ENCODE measurements at regions not wholly inside any gene's neighbourhood (a gene's known extent, or its start where the extent isn't known, plus 50 kb on each side); places are given as distances from the start of the nearest gene placed in this dataset.

DNA sequence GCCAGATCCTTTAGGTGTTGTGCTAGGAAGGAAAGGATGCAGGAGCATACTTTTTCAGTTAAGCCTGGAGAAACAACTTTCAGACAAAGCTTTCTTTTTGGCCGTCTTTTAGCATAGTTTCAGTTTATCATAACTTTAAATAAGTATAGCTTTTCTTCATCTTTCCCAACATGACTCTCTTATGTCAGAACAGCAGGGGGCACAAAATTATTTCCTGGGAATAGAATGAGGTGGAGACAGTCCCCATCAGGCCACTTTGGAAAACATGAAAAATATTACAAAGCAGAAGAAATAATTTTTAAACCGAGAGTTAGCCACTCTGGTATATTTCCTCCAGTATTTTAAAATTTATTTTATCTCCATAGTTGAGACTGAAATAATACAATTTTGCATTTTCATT, 387.6 kb downstream of the HAPSTR1 start:
- H3K27me3 Mint-ChIP-seq (ENCODE audit: low read depth): no peaks in the 10 kb centered on the region
- no peak overlapping the region for H3K27ac Mint-ChIP-seq
- H3K4me1 Mint-ChIP-seq (ENCODE audit: low read depth): no peaks in the 10 kb centered on the region
- no peak overlapping the region for H3K4me3 Mint-ChIP-seq (ENCODE audit: low read depth)
- no peaks in the 10 kb centered on the region for H3K36me3 Mint-ChIP-seq (ENCODE audit: low read depth)
- no peak for DNase-seq (ENCODE audit: low spot score)
- H3K9me3 Mint-ChIP-seq: peaks cover 3% of the 10 kb centered on the region
- intact Hi-C loops (cut with micrococcal nuclease): no loop called here

DNA sequence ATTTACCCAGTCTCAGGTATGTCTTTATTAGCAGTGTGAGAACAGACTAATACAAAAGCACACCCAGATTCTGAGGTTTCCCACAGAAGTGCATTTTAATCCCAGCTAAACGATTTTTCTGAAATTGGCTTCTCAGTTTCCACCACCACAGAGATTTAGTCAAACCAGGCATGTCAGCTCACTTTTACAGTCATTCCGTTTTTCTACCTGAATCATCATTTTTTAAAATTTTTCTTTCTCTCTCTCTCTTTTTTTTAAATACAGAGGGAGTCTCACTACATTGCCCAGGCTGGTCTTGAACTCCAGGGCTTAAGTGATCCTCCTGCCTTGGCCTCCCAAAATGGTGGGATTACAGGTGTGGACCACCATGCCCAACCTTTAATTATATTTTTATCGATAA, 389.1 kb downstream of the HAPSTR1 start:
- H3K4me3 Mint-ChIP-seq (ENCODE audit: low read depth): no peak overlapping the region
- no peak for DNase-seq (ENCODE audit: low spot score)
- no peaks in the 10 kb centered on the region for H3K9me3 Mint-ChIP-seq
- intact Hi-C loops (cut with micrococcal nuclease): no loop called here
- H3K36me3 Mint-ChIP-seq (ENCODE audit: low read depth): no peaks in the 10 kb centered on the region
- H3K27ac Mint-ChIP-seq: no peak overlapping the region
- no peaks in the 10 kb centered on the region for H3K27me3 Mint-ChIP-seq (ENCODE audit: low read depth)
- H3K4me1 Mint-ChIP-seq (ENCODE audit: low read depth): no peaks in the 10 kb centered on the region

DNA sequence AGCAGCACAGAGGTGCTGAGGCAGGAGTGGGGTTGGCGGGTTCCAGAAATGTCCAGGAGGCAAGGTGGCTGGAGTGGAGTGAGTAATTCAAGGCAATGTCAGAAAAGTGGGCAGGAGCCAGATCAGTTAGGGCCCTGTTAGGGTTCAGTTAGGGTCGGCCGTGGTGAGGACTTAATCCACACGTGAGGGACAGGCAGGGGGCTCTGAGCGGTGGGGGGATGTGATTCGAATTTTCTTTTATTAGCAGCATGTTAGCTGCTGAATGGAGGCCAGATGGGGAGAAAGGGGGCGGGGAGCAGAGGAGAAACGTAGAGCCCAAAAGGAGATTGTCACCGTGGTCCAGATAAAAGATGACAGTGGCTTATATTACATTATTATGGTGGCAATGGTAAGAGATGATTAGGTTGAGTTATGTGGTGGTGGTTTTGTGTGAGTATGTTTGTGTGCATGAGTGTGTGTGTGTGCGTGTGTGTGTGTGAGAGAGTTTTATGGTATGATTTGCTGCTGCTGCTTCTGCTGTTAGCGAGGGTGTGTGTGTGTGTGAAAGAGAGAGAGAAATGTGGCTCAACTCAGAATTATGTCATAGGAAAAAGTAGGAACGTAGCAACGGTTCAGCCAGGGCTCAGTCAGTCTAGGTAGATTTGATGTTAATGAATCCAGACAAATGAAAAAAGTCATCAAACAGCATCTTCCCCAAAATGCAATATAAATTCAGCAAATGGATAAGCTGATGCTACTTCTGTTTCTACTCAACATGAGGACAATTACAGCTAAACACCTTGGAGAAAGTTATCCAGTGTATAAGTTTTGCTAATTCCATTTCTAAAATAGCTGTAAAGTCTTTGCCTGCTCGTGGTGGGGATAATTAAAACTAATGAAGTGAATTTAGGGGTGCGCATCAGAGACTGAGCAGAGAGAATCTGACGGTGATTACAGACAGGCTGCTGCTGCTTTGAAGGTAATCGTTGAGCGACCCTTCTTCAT, 390.6 kb downstream of the HAPSTR1 start:
- Mint-ChIP-seq H3K9me3 (no peaks in the 10 kb centered on the region), H3K4me1 (ENCODE audit: low read depth) (no peaks in the 10 kb centered on the region), H3K27me3 (ENCODE audit: low read depth) (no peaks in the 10 kb centered on the region), H3K36me3 (ENCODE audit: low read depth) (no peaks in the 10 kb centered on the region), H3K4me3 (ENCODE audit: low read depth) (no peak overlapping the region), H3K27ac (no peak overlapping the region)
- DNase-seq (ENCODE audit: low spot score): no peak
- intact Hi-C loops (cut with micrococcal nuclease): no loop called here

DNA sequence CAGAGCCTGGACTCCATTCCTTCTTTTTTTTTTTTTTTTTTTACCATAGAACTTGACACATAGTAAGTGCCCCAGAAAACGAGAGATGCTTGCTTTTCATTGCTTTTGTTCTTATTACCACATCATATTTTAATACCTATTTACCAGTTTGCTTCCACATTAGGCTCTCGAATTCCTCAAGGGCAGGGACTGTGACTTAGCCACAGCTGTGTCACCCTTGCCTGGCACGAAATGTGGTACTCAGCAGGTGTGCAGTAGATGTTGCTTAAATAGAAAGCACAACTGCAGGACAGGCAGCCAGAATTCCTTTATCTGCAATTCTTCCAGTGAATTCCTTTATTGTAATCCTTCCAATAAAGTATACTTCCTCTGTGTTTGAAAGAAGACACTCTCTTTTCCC, 393.0 kb downstream of the HAPSTR1 start:
- H3K27me3 Mint-ChIP-seq (ENCODE audit: low read depth): no peaks in the 10 kb centered on the region
- H3K9me3 Mint-ChIP-seq: peaks cover 7% of the 10 kb centered on the region
- H3K27ac Mint-ChIP-seq: no peak overlapping the region
- no peak for DNase-seq (ENCODE audit: low spot score)
- intact Hi-C loops (cut with micrococcal nuclease): no loop called here
- H3K4me1 Mint-ChIP-seq (ENCODE audit: low read depth): no peaks in the 10 kb centered on the region
- no peaks in the 10 kb centered on the region for H3K36me3 Mint-ChIP-seq (ENCODE audit: low read depth)
- H3K4me3 Mint-ChIP-seq (ENCODE audit: low read depth): no peak overlapping the region

DNA sequence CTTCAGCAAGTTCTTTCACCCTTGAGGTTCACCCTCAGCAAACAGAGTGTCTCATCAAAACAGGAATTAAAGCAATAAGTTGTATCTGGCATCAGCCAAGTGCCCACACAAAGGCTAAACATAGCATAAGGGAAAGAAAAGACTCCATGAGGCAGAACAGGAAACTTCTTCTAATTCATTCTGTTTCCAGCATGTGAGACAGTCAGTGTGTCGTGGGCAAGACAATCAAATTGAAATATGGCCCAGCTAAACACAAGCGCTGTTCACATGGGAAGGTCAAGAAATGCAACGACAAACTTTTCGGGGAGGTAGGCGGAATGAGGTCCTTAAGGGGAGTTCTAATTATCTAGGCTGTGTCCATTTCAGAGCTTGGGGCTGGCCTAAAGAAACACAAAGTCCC, 393.4 kb downstream of the HAPSTR1 start:
- no peak for DNase-seq (ENCODE audit: low spot score)
- Mint-ChIP-seq H3K9me3 (peaks cover 7% of the 10 kb centered on the region), H3K4me1 (ENCODE audit: low read depth) (no peaks in the 10 kb centered on the region), H3K27ac (no peak overlapping the region), H3K4me3 (ENCODE audit: low read depth) (no peak overlapping the region), H3K27me3 (ENCODE audit: low read depth) (no peaks in the 10 kb centered on the region), H3K36me3 (ENCODE audit: low read depth) (no peaks in the 10 kb centered on the region)
- intact Hi-C loops (cut with micrococcal nuclease): no loop called here

DNA sequence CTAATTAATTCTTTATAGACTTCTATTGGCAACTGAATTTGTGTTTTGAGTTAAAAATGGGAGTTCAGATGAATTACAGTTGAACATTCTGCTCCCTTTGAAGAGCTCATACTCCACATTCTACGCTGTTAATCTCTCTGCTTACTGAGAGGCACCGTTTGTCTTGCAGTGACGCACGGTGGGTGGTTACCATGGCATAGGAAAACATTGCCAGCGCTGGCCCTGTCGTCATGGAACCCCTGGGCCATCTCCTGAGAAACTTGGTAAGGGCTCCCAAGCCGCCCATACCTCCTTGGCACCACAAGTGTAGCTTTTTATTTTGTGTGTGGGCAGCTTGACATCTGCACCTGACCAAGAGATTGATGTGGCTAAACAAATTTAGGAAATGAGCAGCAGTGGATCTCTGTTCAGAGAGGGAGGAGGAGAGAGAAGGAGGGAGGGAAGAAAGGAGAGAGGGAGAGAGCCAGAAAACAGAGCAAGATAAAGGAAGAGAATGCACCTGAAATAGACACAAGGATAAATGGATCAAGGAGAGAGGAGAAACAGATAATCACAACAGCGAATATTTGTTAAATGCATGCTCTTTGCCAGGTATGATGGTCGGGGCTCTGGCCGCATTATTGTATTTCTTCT, 398.5 kb downstream of the HAPSTR1 start:
- H3K9me3 Mint-ChIP-seq: peaks cover 10% of the 10 kb centered on the region
- no peak overlapping the region for H3K4me3 Mint-ChIP-seq (ENCODE audit: low read depth)
- intact Hi-C loops (cut with micrococcal nuclease): no loop called here
- no peak overlapping the region for H3K27ac Mint-ChIP-seq
- no peaks in the 10 kb centered on the region for H3K4me1 Mint-ChIP-seq (ENCODE audit: low read depth)
- no peaks in the 10 kb centered on the region for H3K36me3 Mint-ChIP-seq (ENCODE audit: low read depth)
- no peak for DNase-seq (ENCODE audit: low spot score)
- no peaks in the 10 kb centered on the region for H3K27me3 Mint-ChIP-seq (ENCODE audit: low read depth)

DNA sequence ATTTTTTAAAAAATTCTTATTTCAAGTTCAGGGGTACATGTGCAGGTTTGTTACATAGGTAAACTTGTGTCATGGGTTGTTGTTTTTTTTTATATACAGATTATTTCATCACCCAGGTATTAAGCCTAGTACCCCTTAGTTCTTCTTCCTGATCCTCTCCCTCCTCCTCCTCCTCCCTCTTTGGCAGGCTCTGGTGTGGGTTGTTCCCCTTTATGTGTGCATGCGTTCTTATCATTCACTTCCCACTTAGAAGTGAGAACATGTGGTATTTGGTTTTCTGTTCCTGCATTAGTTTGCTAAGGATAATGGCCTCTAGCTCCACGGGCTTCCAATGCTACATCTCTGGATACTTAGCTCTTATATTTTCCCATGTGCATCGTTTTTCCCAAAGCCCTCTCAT, 404.4 kb downstream of the HAPSTR1 start:
- no peaks in the 10 kb centered on the region for H3K4me1 Mint-ChIP-seq (ENCODE audit: low read depth)
- peaks cover 3% of the 10 kb centered on the region for H3K9me3 Mint-ChIP-seq
- H3K27ac Mint-ChIP-seq: no peak overlapping the region
- no peak overlapping the region for H3K4me3 Mint-ChIP-seq (ENCODE audit: low read depth)
- no peaks in the 10 kb centered on the region for H3K27me3 Mint-ChIP-seq (ENCODE audit: low read depth)
- intact Hi-C loops (cut with micrococcal nuclease): no loop called here
- DNase-seq (ENCODE audit: low spot score): no peak
- no peaks in the 10 kb centered on the region for H3K36me3 Mint-ChIP-seq (ENCODE audit: low read depth)

DNA sequence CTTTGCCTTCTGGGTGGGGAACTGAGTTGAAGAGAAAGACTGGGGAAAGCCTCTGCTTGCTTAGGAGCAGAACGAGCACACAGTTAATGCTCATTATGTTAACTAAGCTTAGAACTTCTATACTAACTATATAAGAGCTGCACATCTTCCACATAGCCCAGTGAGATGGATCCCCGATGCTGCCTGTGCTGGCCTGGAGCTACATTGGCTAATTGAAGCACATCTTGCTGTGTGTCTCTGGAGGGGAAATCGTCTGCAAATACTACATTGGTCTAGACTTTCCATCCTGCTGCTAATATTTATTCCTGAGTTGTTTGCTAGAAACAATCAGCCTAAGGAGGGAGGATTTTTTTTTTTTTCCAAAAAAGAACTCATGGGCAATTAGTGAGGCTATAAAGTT, 406.3 kb downstream of the HAPSTR1 start:
- DNase-seq (ENCODE audit: low spot score): no peak
- no peak overlapping the region for H3K27ac Mint-ChIP-seq
- no peak overlapping the region for H3K4me3 Mint-ChIP-seq (ENCODE audit: low read depth)
- intact Hi-C loops (cut with micrococcal nuclease): no loop called here
- H3K9me3 Mint-ChIP-seq: no peaks in the 10 kb centered on the region
- H3K27me3 Mint-ChIP-seq (ENCODE audit: low read depth): no peaks in the 10 kb centered on the region
- H3K36me3 Mint-ChIP-seq (ENCODE audit: low read depth): no peaks in the 10 kb centered on the region
- no peaks in the 10 kb centered on the region for H3K4me1 Mint-ChIP-seq (ENCODE audit: low read depth)

DNA sequence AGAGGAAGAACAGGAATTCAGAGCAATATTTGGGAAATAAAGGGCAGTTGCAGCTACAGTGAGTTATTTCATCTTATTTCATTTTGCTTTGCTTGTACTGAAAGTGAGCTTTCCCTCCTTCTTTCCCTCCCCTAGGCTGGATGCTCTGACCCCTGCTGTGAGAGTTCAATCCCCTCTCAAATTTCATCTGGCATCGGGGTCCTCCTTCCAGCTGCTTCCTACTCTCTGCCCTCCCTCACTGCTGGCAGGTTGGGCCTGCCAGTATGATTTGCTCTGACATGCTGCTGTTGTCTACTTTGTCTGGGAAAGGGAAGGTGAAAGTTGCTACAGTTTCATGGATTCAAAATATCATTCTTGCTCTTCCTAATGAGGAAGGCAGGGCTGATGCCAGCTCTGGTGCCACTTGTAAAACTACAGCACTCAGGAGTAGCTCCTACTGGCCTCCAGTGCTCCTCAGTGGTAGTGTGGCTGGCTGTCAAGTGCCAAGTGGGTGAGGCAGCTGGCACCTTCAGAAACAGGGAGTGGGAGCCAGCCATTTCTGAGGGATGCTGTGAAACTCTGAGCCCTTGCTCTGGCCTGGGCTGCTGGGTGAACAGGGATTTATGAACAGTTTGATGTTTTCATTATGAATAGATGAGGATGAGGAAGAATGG, 408.6 kb downstream of the HAPSTR1 start:
- intact Hi-C loops (cut with micrococcal nuclease): no loop called here
- H3K27ac Mint-ChIP-seq: no peak overlapping the region
- H3K4me3 Mint-ChIP-seq (ENCODE audit: low read depth): no peak overlapping the region
- no peaks in the 10 kb centered on the region for H3K36me3 Mint-ChIP-seq (ENCODE audit: low read depth)
- H3K9me3 Mint-ChIP-seq: no peaks in the 10 kb centered on the region
- DNase-seq (ENCODE audit: low spot score): no peak
- no peaks in the 10 kb centered on the region for H3K27me3 Mint-ChIP-seq (ENCODE audit: low read depth)
- H3K4me1 Mint-ChIP-seq (ENCODE audit: low read depth): no peaks in the 10 kb centered on the region

DNA sequence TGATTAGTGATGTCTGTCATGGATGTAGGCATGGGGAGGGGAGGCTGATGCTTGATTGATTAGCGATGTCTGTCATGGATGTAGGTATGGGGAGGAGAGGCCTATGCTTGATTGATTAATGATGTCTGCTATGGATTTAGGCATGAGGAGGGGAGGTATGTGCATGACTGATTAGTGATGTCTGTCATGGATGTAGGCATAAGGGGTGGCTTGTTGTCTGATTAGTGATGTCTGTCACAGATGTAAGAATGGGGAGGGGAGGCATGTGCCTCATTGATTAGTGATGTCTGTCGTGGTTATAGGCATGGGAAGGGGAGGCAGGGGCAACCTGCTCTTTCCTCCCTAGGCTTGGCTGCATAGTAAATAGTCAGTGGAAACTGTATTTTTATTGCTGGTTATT, 409.4 kb downstream of the HAPSTR1 start:
- H3K9me3 Mint-ChIP-seq: peaks cover 2% of the 10 kb centered on the region
- H3K36me3 Mint-ChIP-seq (ENCODE audit: low read depth): no peaks in the 10 kb centered on the region
- no peak for DNase-seq (ENCODE audit: low spot score)
- intact Hi-C loops (cut with micrococcal nuclease): no loop called here
- H3K4me3 Mint-ChIP-seq (ENCODE audit: low read depth): no peak overlapping the region
- no peaks in the 10 kb centered on the region for H3K4me1 Mint-ChIP-seq (ENCODE audit: low read depth)
- no peak overlapping the region for H3K27ac Mint-ChIP-seq
- H3K27me3 Mint-ChIP-seq (ENCODE audit: low read depth): no peaks in the 10 kb centered on the region

DNA sequence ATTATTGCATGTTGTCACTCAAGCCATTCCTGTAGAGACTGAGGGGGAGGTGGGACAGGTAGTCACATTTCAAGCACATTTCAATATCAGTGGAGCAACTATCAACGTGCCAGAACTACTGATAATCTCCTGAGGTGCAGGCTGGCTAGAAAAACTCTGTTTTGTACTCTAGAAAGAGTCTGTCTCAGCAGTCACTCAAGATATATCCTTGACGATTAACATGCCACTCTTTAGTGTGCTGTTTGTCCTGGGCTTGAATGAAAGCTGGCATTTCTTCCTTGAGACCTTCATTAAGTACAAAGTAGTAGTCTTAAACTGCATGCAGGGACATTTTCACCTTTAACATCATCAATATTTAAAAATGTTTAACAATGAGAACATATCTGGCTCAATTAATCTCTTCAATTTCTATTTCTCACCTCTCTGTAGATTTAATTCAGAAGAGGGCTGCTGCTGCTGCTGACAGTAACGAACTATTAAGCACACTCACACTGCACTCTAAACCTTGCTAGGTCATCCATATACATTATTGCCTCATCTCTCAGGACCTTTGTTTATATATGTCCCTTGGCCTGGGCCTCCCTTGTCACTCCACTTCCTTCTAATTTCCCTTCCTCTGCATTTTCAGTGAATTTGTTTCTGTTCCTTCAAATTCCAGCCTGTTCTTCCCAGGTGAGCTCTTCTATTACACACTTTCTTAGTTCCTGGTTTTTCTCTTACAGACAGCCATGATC, 412.0 kb downstream of the HAPSTR1 start:
- H3K4me1 Mint-ChIP-seq (ENCODE audit: low read depth): no peaks in the 10 kb centered on the region
- H3K4me3 Mint-ChIP-seq (ENCODE audit: low read depth): no peak overlapping the region
- H3K27me3 Mint-ChIP-seq (ENCODE audit: low read depth): no peaks in the 10 kb centered on the region
- intact Hi-C loops (cut with micrococcal nuclease): no loop called here
- peaks cover 11% of the 10 kb centered on the region for H3K9me3 Mint-ChIP-seq
- no peak overlapping the region for H3K27ac Mint-ChIP-seq
- no peak for DNase-seq (ENCODE audit: low spot score)
- no peaks in the 10 kb centered on the region for H3K36me3 Mint-ChIP-seq (ENCODE audit: low read depth)

DNA sequence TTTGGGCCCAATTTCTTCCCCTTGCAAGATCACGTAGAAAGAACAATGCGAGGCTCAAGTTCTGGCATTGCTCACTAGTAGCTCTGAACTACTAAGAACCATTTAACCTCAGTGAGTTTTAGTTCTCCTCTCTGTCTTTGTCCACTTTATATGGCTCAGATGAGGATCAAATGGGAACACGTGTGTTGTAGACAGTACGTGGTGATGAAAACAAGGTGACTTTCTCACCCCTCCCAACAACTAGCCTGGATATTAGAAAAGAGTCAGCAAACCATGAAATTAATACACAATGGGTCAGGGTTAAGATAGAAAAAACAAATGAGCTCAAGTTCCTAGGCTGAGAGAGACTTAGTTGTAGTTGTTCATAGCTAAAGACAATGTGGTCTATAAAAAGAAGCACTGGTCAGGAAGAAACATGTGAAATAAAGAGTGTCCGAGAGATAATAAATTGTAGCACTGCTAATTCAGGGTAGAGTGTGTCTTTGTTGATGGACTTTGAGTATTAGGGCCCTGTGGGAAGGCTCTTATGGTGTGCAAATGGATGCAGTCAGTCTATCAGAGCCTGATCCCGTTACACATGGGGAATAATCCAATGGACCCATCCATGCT, 417.0 kb downstream of the HAPSTR1 start:
- no peaks in the 10 kb centered on the region for H3K27me3 Mint-ChIP-seq (ENCODE audit: low read depth)
- intact Hi-C loops (cut with micrococcal nuclease): no loop called here
- DNase-seq (ENCODE audit: low spot score): no peak
- no peaks in the 10 kb centered on the region for H3K36me3 Mint-ChIP-seq (ENCODE audit: low read depth)
- H3K9me3 Mint-ChIP-seq: peaks cover 40% of the 10 kb centered on the region
- no peaks in the 10 kb centered on the region for H3K4me1 Mint-ChIP-seq (ENCODE audit: low read depth)
- H3K4me3 Mint-ChIP-seq (ENCODE audit: low read depth): no peak overlapping the region
- no peak overlapping the region for H3K27ac Mint-ChIP-seq

All from activated T-helper 2 cell treated with anti-CD3 and anti-CD28 coated beads, Interferon-gamma antibody, Interleukin-2, Interleukin-4, amounts not matched to agents 10 μg/mL and 5 μg/mL and 100 μg/mL, durations not matched to agents 14 hours and 24 hours and 36 hours (primary cell).